ENCODE measurements at regions not wholly inside any gene's neighbourhood (a gene's known extent, or its start where the extent isn't known, plus 50 kb on each side); places are given as distances from the start of the nearest gene placed in this dataset.

DNA sequence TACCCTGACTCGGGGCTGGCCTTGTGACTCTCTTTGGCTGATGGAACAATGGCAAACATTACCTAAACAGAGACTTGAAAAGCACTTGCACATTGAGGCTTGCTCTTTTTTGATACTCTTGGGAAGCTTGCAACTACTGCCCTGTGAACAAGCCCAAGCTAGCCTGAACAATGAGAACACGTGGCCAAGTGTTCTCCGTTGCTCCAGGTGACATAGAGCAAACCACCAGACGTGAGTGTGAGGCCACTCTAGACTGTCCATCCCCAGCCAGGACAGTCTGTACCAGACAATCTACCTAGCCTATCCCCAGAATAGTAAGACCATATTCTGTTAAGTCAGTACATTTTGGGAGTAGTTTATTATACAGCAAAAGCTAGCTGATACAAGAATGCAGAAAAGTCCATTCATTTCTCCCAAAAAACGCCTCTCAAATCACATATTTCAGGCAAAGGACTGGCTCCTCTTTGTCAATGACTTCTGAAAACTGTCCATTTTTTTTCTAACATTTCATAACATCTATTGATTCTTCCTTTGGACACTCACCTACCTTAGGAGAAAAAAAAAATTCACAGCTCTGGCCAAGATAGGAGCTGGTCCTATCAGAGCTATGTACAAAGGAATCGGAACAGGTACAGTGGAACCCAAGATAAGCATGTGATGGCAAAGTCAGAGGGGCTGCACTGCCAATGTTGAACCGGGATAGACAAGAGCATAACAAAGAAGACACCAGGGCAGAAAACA lies 142.1 kb upstream of the PKDCC start:
- no peak for DNase-seq

DNA sequence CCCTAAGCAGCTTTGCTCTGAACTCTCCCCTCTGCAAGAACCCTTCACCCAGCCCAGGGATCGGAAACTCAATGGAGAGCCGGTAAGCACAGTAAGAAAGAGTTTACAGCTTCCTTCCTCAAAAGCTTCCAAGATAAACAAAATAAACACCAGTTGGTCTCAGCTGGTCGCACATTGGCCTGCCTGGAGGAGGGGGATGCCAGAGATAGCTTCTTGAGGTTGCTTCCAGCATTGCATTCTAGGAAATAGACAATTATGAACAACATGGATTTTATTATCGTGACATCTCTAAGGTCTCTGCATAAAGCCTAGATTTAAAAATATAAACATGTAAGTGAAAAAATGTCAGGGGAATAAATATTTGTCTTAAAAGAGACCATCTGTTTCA lies 141.5 kb upstream of the PKDCC start:
- DNase-seq, result no peak

DNA sequence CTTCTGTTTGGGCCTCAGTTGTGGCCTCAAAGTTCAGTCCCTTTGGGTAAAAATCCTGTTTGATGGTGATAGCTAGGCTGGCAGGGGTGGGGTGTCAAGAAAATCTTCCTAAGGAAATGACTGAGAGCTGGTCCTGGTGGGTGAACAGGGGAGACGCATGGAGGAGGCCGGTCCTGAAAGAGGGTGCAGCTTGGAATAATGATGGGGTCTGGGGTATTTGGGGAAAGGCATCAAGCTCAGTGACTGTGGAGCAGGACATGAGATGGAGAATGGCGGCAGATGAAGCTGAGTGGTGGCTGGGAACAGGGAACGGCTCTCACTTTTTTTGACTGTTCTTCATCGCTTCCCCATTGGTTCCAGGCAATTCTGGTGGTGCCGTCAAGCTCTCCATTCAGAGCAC lies 140.7 kb upstream of the PKDCC start:
- no peak for DNase-seq

DNA sequence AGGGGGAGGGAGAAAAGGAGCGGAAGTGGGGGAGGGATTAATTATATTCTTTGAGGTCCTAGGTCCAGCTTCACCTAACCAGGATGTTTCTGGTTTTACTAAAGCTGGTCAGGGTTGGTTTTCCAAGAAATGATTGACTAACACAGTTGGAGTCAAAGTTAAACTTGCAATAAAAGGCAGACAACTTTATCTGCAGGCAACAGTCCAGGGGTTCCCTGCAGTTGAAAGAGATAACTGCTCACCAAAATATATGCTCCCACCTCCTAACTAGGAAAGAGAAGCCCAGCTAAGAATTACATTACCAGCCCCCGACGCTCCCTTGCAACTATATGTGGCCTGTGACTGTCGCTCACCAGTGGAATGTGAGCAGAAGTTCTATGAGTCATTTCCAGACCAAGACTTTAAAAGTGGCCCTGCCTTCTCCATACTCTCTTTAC lies 140.0 kb upstream of the PKDCC start:
- DNase-seq, result no peak

DNA sequence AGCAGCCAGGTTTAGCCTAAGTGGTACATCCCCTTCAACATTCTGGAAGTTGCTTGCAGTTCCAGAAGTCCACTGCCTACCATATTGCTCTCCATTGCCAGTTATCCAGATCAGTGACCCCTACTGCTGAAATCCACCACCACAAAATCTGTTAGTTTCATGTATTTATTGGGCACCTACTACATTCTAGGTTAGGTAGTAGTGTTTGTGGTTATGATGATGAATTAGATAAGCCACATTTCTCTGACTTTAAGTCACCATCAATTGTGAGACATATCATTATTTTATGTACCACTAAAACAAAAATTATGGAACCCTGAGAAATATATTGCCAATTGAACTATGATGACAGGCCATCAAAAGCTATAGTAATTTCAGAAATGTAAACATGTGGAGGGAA lies 139.5 kb upstream of the PKDCC start:
- no peak for DNase-seq

DNA sequence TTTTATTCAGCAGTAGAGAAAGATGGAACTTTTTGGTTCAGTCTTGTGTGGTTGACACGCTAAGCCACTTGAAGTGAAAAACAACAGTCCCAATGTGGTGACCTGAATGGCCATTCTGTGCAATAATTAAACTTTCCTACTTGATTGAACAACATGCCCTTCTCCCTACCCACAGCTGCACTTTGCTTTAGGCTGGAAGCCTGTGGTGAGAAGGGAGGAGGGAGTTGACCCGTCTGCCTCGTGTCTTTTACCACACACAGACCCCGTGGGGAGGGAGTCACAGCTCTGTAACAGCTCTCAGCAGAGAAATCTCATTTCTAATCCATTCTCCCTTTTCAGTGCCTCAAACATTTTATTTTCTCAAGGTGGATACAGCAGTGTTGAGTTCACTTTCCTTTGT lies 138.2 kb upstream of the PKDCC start:
- DNase-seq, result no peak

DNA sequence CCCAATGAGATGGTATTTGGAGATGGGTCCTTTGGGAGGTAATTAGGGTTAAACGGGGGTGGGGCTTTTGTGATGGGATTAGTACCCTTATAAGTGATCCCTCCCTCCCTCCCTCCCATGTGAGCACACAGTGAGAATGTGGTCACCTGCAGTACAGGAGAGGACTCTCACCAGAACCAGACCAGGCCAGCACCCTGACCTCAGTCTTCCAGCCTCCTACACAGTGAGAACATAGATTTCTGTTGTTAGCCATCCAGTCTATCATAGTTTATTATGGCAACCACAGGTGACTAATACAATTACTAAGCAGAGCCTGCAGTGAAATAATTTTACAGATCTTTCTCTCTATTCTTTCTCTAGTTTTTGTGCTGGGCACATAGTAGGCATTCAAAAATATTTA lies 137.7 kb upstream of the PKDCC start:
- DNase-seq, result no peak

DNA sequence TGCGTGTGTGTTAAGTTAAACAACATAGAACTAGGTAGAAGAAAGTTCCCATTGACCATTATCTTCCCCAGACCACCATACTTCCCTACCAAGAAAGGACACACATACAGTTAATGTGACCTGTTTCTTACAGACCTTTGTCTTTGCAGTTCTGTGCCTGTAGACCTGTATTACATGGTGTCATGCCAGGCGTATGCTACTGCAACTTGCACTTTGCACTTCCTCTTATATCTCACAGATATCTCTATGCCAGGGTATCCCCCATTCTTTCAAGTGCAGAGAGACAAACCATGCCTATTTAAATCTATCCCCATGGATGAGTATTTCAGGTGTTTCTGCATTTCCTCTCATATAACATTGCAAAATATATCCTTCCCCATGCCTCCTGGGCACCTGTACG lies 136.8 kb upstream of the PKDCC start:
- no peak for DNase-seq

DNA sequence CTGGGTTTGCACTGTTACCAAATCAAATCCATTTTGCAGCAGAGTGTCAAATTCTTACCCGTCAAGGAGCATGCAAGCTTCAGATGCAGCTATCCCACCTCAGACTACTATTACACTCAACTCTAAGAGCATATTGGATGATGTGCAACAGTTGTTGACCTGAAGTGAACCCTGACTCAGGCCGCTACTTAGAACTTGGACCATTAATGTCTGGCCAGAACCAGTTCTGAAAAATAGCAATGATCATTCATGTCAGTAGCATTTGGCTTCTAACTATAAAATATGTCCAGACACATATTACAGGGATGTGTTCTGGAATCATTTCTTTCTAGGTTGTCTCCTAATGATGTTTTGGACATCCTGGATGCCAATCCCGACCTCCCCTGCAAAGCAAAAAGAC lies 135.5 kb upstream of the PKDCC start:
- DNase-seq, result no peak

DNA sequence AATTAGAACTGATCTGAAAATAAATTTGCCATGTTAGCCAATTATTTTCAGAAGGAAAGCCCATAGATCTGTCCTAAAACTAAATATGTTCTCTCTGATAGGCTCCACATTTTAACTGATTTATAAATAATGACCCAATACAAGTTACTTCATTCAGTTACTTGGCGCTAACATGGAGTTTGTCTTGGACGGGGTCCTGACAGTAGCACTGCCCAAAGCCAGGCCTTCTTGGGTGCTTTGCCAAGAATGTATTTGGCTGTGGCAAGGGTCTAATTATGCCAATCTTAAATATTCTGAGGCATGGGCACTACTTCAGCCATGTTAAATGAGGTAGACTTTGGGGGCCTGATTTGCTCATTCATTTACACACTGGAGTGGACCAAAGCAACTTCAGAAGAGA lies 135.0 kb upstream of the PKDCC start:
- no peak for DNase-seq

DNA sequence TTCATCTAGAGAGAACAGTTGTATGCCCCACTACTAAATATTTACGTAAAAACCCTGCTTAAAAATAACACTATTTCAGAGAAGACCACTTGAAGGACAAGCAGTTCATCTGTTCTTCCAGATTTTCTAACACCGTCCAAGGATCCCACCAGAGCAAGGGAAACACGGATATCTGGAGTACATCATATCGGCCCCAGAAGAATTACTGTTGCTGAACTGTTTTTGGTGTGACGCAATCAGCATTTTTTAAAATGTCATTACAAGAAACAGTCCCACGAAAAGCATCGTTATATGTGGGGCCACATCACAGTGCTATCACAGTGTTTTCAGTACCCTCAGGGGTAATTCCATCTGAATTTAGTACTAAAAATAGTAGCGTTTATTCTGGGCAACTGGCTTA lies 134.5 kb upstream of the PKDCC start:
- DNase-seq, result no peak

DNA sequence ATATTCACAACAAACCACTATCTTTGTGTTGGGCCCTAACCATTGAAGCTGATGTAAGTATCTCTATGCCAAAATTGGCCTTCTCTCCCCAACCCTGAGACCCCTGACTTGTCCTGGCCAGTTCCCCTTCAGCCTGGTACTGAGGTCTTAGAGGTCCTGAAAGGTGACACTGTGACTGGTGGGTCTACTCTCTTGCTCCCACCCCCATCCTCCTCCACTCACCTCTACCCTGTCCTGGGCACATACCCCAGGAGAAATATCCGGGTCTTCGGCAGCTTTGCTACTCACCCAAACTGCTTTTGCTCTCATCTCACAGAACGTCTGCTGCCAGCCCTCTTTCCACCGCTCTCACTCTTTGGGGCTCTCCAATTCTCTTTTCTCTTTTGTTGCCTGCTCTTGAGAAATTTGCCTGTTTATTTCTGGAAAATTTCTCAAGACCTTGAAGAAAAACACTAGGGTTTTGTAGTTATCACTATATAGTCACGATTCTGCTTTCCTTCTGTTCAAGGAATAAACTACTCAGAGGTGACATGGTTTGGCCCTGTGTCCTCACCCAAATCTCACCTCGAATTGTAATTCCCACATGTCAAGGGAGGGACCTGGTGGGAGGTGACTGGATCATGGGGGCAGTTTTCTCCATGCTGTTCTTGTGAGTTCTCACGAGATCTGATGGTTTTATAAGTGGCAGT lies 133.8 kb upstream of the PKDCC start:
- no peak for DNase-seq

DNA sequence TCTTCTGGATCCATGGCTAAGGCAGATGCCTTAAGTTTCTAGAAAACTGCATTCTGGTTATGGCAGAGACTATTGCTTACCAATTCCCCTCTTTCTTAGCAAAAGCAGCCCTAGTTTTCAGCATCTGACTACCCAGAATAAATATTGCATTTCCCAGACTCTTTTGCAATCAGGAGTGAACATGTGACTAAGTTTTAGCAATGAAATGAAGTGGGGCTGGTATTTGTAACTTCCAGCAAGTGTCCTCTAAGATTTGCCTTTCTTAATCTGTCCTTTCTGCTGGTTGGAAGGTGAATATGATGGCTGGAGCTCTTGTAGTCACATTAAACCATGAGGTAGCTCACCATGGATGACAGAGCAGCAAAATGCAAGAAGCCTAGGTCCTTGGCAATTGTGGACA lies 132.9 kb upstream of the PKDCC start:
- DNase-seq, result no peak

DNA sequence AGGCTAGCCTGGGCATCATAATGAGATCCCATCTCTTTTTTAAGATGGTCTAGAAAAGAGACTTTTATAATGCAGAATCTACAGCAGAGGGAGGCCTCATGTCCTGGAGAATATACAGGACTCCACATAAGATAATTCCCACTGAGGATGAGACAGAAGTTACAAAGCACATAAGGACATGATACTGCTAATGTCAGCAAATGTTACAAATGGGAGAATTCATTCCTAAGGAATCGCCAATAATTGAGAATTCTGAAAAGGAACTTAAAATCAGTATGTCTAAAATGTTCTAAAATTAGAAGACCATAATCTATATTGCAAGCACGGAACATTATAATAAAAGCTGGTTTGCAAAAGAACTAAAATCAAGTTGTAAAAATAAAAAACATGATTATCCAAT lies 131.6 kb upstream of the PKDCC start:
- no peak for DNase-seq

DNA sequence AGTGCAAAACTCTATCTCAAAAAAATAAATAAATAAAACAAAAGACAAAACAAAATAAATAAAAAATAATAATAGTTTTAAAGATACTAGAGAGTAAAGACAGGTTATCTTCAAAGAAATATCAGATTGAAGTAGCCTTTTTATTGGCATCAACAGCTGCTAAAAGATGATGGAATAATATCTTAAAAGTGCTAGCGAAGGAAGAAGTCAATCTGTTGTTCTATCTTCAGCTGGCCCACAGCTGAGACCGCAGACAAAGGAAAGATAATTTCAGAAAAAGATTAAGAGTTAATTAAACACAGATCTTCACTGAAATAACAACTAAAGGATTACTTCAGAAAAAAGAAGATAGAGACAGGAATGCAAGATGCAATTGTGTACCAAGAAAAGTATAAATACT lies 130.2 kb upstream of the PKDCC start:
- no peak for DNase-seq

DNA sequence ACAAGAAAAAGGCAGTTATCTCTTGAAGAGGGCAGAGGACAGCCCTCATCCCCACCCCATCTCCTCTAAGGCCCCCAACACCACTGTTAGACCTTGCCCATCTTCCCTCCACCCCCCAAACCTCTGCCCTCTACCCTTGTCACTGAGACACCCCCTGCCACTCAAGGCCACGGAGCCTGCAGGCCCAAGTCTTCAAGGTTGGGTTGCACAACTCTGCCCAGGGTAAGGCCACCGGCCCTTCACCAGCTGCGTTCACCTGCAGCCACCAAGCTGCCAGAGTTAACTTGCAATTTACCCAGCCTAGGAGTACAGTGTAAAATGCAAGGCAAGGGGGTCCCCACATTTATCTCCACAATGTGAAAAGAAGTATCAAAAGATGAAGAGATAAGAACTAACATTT lies 128.7 kb upstream of the PKDCC start:
- DNase-seq, result no peak

DNA sequence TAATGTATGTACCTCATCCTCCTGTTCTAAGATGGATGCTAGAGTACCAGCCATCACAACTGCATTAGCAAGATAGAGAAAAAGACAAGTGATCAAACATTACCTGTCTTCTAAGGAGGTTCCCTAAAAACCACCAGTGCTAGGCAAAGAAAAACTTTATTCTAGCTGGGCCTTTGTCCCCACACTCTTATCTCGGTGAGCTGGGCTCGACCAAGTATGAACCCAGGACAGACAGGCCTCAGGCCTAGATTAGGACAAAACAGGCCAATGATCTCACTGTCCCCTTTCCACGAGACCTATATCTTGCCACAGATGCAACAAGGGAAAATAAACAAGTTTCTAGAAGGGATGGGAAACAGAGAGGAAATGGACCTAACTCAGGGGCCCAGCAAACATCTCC lies 127.6 kb upstream of the PKDCC start:
- DNase-seq, result no peak

DNA sequence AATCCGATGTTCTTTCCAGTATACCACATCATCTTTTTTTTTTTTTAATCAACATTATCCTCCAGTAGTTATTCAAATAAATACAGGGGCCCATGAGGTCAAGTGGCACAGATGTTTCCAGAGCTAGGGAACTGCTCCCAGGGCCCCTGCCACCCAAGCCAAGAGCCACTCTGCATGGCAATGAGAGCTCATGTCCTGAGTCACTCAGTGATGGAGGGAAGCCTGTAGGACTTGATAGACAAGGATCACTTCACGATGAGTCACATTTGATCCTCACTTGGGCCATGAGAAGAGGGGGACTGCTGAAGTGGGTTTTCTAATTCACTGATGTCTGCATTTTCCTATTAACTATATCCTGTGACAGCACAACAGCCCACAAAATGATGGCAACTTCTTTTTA lies 127.0 kb upstream of the PKDCC start:
- DNase-seq, result no peak

DNA sequence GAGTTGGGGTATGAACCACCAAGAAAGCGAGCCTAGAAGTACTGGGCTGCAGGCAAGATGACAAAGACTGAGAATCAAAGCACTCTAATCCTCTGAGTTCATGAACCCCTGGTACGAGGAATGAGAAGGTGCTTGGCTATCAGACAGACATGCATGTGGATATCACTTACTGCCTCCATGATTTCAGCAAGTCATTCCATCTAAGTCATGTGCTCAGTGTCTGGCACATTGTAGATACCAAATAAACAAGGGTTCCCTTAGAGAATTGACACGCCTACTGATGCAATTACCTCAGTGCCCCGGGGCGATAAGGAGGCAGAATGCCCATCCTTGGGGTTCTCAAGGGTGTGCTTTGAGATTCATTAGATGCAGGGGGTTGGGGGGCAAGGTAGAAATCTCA lies 125.6 kb upstream of the PKDCC start:
- DNase-seq, result no peak

DNA sequence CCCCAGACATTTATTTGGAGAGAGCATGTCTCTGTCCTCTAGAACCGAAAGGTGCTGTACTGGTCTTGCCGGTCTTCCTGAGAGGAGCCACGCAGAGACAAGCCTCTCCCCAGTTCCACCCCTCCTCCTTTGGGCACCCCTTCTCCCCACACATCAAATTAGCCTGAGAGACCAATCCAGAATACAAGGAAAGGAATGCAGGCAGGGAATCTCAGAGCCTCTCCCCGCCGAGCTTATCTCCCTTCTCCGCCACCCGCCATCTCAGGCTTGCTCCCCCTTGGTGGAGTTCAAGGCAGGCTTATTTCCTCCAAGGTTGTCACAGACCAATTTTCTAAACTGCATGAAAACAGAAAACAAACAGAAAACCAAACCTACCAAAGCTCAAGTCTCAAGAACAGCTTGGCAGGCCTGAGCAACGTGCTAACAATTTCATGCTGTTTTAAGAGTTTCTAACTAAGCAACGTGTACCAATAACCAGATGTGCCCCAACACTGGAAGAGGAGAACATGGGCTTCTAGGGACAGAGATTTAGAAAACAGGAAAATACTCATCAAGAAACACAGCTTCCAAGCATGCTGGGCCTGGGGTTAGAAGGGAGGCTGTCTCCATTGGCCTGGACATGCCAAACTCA lies 124.5 kb upstream of the PKDCC start:
- DNase-seq, result no peak

DNA sequence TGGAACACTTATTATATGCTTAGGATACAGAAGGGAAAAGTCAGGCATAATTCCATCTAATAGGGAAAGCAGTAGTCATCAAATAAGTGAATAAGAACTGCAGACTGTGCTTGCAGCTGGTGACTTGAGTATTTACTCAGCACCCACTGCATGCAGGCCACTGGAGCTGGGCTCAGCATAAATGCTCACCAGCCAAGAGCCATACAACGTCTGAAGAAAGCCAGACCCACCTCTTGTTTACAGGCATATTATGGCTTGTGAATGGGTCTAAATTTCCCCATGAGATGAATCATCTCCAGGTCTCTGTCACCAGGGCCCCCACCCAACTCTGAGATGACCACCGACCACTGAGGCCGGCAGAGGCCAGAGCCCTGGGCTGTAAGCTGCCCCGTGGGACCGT lies 123.8 kb upstream of the PKDCC start:
- no peak for DNase-seq

DNA sequence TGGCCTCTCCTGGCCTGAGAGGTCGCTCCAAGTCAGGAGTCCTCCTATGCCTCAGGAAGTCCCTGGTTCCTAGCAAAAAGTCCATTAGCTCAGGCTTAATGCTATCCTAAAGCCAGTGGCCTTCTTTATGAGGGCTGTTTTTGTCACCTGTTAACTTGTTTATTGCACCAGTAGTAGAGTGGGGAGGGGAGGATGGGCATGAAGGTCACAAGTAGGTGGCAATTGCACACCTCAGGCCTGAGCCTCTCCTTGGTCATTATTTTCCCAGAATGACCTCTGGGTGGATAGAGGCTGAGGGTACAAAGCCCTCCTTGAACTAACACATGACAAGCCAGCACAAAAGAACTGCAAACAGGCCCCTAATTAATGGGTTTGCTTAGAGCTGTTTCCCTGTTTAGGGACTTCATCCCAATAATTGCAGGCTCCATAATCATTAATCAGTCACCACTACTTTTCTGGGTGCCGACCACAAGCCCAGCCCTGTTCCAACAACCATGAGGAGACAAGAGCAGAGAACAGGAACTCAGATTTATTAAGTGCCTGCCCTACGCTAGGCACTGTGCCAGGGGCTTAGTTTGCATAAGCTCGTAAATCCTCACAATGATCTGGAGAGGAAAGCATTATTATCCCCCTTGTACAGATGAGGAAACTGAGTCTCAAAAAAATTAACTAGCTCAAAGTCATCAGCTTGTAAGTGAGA lies 123.0 kb upstream of the PKDCC start:
- no peak for DNase-seq

DNA sequence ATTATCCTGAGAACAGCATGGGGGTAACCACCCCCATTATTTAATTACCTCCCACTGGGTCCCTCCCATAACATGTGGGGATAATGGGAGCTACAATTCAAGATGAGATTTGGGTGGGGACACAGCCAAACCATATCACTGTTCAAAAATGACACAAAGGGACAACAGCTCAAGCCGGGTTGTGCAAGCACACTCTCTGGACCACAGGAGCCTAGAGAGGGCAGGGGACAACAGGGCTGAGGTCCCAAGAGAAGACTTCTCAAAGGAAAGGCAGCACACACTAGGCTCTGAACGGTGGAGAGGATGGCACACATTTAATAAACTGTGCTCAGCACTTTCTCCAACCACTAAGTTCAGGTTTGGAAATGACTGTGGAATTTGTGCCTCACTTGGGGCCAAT lies 122.1 kb upstream of the PKDCC start:
- DNase-seq, result no peak

Measured in NCI-H2029 treated with DMSO at 0.1 percent for 48 hours (cell line).